ENCODE measurements at regions not wholly inside any gene's neighbourhood (a gene's known extent, or its start where the extent isn't known, plus 50 kb on each side); places are given as distances from the start of the nearest gene placed in this dataset.

DNA sequence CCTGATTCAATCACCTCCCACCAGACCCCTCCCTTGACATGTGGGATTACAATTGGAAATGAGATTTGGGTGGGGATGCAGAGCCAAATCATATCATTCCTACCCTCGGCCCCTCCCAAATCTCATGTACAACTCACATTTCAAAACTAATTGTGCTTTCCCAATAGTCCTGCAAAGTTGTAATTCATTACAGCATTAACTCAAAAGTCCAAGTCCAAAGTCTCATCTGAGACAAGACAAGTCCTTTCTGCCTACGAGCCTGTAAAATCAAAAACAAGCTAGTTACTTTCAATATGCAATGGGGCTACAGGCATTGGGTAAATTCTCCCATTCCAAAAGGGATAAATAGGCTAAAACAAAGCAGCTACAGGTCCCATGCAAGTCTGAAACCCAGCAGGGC lies 634.6 kb downstream of the SLC6A15 start:
- ChIA-PET POLR2A (no interaction called here), CTCF (no interaction called here)
- TF ChIP-seq, protein P1, sequence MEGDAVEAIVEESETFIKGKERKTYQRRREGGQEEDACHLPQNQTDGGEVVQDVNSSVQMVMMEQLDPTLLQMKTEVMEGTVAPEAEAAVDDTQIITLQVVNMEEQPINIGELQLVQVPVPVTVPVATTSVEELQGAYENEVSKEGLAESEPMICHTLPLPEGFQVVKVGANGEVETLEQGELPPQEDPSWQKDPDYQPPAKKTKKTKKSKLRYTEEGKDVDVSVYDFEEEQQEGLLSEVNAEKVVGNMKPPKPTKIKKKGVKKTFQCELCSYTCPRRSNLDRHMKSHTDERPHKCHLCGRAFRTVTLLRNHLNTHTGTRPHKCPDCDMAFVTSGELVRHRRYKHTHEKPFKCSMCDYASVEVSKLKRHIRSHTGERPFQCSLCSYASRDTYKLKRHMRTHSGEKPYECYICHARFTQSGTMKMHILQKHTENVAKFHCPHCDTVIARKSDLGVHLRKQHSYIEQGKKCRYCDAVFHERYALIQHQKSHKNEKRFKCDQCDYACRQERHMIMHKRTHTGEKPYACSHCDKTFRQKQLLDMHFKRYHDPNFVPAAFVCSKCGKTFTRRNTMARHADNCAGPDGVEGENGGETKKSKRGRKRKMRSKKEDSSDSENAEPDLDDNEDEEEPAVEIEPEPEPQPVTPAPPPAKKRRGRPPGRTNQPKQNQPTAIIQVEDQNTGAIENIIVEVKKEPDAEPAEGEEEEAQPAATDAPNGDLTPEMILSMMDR (IDR thresholded peaks at IDR 0.05): no peak

DNA sequence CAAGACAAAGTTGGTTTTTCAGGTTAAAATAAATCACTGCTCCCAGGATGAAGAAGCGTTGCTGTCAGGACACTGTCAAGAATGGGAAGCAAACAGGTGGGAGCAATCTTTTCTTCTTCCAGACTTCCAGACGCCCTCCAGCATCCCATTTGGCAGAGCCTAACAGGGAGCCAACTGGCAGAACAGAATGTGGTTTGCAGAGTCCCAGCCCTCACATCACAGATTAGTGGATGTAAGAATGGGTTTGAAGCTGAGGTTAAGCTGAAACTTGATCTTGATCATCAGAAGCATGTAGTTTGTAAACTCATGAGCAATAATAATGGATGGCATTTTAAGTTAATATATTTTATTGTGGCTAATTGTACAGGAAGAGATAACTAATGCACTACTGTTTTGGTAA lies 636.4 kb downstream of the SLC6A15 start:
- TF ChIP-seq, protein P1 (IDR thresholded peaks at IDR 0.05): no peak
- no peak for ATAC-seq (ENCODE audit: low read depth)
- ChIA-PET CTCF (no interaction called here), POLR2A (no interaction called here)
- Mint-ChIP-seq H3K36me3 (ENCODE audit: low read depth) (no peaks in the 10 kb centered on the region), H3K4me3 (no peak overlapping the region), H3K27ac (no peak overlapping the region), H3K9me3 (peaks cover 5% of the 10 kb centered on the region), H3K27me3 (no peaks in the 10 kb centered on the region), H3K4me1 (no peaks in the 10 kb centered on the region)
- intact Hi-C loops (cut with micrococcal nuclease): no loop called here
- no peak for DNase-seq

More for the DNA sequence above, 634.6 kb downstream of the SLC6A15 start:
- intact Hi-C loops (cut with micrococcal nuclease): no loop called here
- Mint-ChIP-seq H3K27ac (no peak overlapping the region), H3K4me3 (no peak overlapping the region), H3K9me3 (peaks cover 3% of the 10 kb centered on the region), H3K4me1 (no peaks in the 10 kb centered on the region), H3K27me3 (no peaks in the 10 kb centered on the region), H3K36me3 (ENCODE audit: low read depth) (no peaks in the 10 kb centered on the region)
- DNase-seq: no peak
- ATAC-seq (ENCODE audit: low read depth): no peak

DNA sequence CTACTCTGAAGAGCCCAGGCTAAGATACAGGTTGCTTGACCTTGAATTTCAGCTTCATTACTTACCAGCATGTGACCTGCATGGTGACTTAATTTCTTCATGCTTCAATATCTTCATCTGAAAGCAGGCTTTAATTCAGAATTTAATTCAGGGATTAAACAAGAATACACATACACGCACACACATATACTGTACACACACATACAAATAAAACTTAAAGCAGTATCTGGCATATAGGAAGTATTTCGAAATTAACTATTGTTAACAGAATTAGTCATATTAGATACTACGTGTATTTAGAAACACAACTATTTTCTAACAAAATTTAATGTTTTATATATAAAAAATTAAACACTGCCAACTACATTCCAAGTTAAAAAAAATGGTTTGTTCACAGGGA lies 640.3 kb downstream of the SLC6A15 start:
- intact Hi-C loops (cut with micrococcal nuclease): no loop called here
- Mint-ChIP-seq H3K4me3 (no peak overlapping the region), H3K27me3 (no peaks in the 10 kb centered on the region), H3K9me3 (peaks cover 2% of the 10 kb centered on the region), H3K27ac (no peak overlapping the region), H3K36me3 (ENCODE audit: low read depth) (no peaks in the 10 kb centered on the region), H3K4me1 (no peaks in the 10 kb centered on the region)
- POLR2A ChIA-PET: no interaction called here
- no peak for DNase-seq
- TF ChIP-seq, protein P1 (IDR thresholded peaks at IDR 0.05): no peak
- CTCF ChIA-PET: no interaction called here
- no peak for ATAC-seq (ENCODE audit: low read depth)

DNA sequence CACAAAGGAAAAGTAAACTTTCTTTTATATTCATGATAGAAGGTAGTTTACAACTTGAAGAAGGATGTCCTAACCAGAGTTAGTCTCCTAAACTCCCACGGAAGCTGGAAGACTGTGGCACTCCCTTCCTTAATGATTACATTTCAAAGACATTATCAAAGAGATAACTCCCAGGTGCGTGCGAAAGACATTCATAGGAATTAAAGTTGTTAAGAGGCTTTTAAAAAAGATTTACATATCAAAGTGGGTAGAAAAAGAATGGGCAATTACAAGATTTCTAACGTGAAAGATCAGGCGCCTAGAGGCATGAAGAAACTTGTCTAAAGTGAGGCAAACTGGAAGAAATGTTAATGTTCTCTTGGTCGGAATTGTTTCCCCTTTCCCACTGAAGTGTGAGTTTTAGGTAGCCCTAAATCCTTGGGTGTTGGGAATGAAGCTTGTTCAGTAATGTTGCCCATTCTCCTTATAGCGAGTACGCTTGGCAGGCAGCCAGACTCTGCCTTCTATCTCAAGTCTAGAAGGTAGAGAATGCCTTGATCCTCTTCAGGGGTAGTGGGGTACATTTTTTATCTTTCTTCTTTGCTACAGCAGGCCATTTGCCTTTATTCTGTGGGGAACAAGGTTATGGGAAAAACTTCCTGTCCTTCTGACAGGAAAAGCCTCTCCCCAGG lies 642.0 kb downstream of the SLC6A15 start:
- no peak for ATAC-seq (ENCODE audit: low read depth)
- Mint-ChIP-seq H3K4me1 (no peaks in the 10 kb centered on the region), H3K9me3 (peaks cover 2% of the 10 kb centered on the region), H3K4me3 (no peak overlapping the region), H3K27me3 (no peaks in the 10 kb centered on the region), H3K27ac (no peak overlapping the region), H3K36me3 (ENCODE audit: low read depth) (no peaks in the 10 kb centered on the region)
- TF ChIP-seq, protein P1 (IDR thresholded peaks at IDR 0.05): no peak
- intact Hi-C loops (cut with micrococcal nuclease): no loop called here
- POLR2A ChIA-PET: no interaction called here
- no peak for DNase-seq
- CTCF ChIA-PET: no interaction called here

DNA sequence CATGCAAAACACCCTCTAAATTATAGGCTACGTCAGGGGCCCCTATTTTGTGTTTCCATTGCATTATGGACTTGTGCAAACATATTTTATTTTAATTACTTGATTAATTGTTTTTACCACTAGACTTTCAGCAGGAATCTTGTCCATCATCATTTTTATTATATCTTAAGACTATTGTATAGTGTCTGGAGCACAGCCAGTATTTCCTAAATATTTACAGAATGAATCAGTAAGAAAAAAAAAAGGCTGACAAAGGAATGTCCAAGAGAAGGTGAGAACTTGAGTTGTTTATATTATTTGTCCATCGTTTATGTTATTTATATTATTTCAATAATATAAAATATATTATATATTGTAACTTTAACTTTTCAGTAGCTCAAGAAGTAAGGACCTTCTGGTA lies 664.7 kb downstream of the SLC6A15 start:
- ChIA-PET POLR2A (no interaction called here), CTCF (no interaction called here)
- no peaks in the 10 kb centered on the region for H3K36me3 Mint-ChIP-seq (ENCODE audit: low read depth)
- H3K27ac Mint-ChIP-seq: no peak overlapping the region
- TF ChIP-seq, protein P1 (IDR thresholded peaks at IDR 0.05): no peak
- intact Hi-C loops (cut with micrococcal nuclease): no loop called here
- H3K4me1 Mint-ChIP-seq: no peaks in the 10 kb centered on the region
- H3K9me3 Mint-ChIP-seq: peaks cover 6% of the 10 kb centered on the region
- H3K4me3 Mint-ChIP-seq: no peak overlapping the region
- ATAC-seq (ENCODE audit: low read depth): no peak
- no peak for DNase-seq
- no peaks in the 10 kb centered on the region for H3K27me3 Mint-ChIP-seq

All from activated B cell treated with CpG ODN at 0.5 μM for 24 hours (primary cell).